Activated T-cell treated with anti-CD3 and anti-CD28 coated beads for 24 hours (primary cell): ENCODE measurements at regions not wholly inside any gene's neighbourhood (a gene's known extent, or its start where the extent isn't known, plus 50 kb on each side); places are given as distances from the start of the nearest gene placed in this dataset.
"Not testable (repeated sequence)": the region's sequence is repeated elsewhere in the genome, so short reads cannot be mapped to it uniquely, and the experiment has no call there.

Experiments
- DNase-seq: peaks from one replicate; pipeline ENCODE4 v3.0.0-alpha.2; 2020; ENCODE audit warnings: low read depth

DNA sequence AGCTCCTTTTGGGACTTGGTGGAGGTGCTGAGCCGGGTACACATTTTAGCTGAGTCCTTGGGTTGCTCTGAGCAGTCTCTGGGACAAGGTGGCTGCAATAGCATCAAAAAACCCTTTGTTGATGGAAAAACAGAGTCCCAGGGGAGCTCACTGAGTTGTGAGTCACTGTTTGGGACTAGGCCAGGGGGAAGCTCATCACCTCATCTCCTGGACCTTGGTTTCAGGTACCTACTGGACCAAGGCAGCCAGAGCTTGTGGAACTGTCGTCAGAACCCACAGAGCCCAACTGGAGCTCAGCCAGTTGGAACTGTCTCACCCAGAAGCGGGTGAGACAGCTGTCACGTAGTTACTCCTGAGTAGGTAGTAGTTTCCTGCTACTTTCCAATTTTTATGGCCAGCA, 146.7 kb downstream of the HLX start:
- no peak for DNase-seq

DNA sequence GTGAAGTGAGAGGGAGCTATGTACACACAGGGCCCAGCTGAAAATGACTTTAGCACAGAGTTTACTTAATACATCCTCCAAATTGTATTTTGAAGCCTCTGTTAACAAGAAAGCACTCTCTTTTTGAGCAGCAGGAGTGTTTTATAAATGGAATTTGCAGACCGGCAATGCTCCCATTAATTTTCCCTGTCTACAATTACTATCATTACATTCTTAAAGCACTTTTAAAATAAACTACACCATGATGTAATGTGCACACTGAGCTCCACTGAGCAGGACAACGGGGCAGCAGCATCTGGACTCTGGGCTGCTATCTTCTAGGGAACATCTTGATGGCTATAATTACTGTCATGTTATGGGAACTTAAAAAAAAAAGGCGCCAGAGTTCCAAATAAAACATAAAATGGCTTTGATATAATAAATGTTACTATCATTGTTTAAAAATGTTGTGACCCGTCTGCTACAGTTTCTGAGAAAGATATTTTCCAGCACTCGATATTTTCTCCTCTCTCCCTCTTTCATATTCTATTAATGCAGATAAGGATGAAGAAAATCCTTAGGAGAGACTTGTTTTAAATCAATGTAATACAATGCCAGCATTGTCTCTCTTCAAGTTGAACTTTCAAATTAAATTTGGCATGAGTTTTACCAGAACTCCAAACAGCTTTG, 150.9 kb downstream of the HLX start:
- DNase-seq, result no peak

DNA sequence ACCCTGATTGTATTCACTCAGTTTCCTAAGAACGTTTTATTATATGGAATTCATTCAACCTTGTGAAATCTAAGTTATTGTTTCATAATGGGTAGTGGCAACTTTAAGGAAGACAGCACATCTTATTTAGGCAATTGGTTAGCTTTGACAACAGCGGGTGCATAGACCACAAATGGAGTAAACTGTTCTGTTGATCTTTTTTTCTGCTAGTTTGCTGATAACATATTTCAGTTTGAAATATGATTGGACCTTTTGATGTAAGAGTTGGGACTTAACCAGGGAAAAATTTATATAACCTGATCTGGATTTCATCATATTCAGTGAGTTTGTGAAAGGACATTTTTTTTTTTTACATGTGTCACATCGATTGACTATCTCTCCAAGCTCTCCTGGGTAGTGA, 151.7 kb downstream of the HLX start:
- no peak for DNase-seq

DNA sequence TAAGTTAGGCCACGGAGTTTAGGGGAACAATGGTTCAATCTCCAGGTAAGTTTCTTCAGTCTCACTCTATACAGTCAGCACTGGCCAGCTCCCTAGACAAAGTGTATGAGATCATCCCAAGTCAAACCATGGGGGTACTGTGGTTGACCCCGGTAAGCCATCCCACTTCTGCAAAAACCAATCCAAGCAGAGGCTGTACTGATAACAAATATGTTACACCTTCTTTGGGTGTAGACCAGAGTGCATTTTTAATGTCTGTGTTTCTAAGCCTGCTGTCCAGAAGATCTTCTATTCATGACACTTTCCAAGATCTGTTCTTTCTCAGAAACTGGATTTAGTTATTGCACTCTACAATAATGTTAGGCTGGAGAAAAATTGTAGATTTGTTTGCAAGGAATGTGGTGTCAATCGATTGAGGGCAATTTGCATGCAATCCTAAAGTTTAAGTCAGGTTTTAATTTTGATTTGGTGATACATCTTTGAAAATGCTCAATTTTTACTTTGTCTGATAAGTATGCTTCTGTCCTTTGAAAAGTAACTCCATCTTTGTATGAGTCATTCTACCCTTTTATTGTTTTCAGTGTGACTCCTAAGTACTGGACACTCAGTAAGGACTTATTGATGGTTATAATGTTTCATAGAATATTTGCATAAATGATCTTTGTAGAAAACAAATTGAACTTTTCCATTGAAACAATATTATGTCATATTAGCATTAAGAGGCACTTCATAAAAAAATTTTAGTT, 152.4 kb downstream of the HLX start:
- DNase-seq, result no peak

DNA sequence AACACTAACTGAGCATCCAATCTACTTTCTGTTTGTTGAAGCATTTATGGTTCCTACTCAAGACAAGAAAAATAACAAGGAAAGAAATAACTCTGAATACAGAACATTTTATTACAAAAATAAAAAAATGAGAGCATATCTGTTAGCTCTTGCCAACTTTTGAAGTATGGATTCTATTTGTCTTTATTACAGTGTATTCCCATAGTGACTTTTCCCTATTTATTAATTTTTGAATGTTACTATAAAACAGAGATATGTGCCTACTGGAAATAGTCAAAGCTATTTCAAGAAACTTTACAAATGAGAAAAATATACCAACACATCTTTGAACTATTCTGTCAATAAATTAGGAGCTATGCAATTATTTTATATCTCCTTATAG, 153.0 kb downstream of the HLX start:
- DNase-seq, result no peak

DNA sequence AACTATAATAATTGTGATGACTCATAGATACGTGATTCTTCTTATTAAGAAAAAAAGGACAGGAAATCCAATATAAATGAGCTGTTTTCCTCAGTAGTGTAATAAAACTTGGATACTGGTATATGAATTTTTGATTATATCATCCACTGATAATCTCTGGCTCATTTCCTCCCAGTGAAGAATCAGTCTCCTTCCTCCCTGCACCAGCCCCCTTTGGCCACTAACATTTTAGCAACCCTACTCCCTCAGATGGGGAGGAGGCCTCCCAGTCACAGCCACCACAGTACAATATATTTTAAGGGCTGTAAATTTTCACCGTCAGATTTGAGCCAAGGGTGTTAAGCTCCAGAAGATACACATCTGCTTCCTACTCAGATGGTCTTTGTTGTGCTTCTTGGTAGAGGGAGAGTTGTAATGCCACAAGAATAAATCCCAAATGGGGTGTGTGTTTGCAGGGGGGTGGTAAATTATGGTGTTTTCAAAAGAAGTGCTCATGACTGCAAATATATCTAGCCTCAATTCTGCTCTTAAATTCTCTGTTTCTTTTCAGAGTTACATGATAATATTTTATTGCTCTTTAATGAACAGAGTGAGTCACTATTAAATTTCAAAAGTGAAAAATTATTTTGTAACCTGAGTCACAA, 153.5 kb downstream of the HLX start:
- no peak for DNase-seq

DNA sequence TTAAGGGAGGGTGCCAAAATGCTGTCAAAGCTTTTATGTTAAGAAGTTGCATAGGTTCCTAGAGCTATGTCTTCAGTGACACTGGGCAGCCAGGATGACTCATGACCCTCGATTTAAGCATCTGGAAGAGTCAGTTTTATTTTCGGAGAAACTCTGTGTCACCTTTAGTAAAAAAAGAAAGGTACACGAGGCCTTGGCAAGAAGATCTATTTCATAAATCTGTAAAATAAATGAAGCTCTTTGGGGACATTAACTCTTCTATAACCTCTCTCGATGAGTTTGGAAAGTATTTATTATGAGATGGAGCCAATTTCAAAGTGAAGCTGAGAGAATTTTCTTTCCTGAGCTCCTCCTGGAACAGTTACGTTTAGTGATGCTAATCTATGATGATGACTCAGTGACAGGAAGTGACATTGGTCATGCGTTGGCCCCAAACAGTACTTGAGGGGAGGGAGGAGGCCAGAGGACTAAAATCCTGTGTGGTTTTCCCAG, 156.5 kb downstream of the HLX start:
- DNase-seq, result no peak

DNA sequence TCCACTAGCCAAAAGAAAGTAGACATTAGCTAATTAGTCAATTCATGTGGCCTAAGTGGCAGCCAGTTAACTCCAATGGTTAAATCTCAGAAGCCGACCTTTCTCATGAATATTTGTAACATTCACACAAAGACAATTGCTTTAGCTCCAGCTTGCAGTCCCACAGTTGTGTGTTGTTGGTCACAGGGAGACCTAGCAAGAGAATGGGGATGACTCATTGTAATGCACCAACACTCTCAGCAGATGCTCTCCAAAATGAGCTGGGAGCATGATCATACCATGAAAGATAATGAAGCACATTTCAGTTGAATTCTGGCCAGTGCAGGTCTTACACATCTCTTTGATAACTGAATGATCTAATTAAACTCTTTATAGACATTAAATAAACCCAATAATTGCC, 160.4 kb downstream of the HLX start:
- DNase-seq, result no peak

DNA sequence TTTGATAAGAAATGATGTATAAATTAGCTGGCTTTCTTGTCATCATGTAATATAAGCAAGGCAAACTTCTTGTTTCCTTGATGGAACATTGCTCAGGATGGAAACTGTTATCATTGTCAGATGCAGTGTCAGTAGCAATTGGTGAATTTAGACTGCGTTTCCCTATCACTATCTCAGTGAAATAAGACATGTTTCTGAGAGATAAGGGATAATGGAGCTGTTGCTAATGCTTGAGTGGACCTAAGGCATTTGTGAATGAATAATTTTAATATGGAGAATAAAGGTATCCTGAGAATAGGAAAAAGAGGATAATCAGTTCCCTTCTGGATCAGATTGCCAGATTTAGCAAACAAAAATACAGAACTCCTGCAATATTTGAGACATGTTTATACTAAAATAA, 160.9 kb downstream of the HLX start:
- DNase-seq, result no peak

DNA sequence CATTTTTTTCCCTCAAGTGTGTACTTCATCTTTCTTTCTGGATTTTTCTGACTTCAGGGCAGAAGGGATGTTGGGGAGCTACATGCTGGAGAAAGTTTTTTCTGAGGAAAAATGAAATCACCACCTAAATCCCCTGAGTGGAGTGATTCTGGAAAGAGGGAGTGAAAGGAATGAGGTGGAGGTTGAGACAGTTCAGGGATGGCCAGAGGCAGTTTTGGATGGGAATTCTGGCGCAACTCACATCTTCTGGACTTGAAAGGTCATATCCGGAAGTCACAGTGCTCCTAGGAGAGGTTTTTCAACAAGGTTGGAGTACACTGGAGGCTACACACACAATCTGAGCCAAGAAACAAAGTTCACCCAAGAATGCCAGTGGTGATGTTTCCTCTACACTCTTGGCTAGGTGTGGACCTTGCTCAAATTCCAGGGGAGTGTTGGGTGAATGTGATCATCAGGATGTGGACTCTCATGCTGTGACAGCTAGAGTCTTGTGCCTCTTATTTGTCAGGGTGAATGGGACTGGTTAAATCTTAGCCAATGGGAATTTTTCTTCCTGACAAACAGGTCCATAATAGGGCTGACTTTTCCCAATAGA, 161.5 kb downstream of the HLX start:
- no peak for DNase-seq

DNA sequence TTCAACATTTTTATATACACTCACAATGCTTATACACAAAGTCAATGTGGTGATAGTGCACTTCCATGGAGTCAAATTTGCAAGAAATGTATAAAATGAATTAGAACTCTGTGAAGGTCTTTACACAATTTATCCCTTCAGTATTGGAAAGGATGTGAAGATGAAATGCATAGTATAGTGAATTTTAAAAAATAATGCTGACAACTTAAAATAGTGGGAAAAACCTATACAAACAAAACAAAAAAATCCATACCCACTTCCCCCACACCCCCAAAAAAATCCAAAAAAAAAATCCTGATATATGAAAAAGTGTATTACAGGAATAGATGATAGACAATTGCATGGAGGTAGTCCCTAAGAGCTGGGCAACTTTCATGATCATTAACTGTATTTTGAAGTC, 165.3 kb downstream of the HLX start:
- no peak for DNase-seq

DNA sequence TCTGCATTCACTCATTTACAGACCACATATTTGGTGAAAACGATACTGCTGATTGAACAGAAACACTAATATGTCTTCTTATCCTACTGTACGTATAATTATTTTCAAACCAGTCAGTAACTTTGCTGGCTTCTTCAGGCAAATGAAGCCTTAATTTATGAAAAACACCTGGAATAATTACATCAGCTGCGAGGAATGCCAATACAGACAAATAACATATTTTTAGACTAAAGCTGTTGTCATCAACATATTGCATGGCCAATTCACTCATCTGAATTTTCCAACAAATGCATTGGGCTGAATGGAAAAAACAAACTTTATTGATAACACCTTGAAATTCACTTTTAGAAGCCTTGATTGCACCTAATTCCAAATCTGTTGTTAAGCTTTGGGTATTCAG, 165.9 kb downstream of the HLX start:
- DNase-seq, result no peak

DNA sequence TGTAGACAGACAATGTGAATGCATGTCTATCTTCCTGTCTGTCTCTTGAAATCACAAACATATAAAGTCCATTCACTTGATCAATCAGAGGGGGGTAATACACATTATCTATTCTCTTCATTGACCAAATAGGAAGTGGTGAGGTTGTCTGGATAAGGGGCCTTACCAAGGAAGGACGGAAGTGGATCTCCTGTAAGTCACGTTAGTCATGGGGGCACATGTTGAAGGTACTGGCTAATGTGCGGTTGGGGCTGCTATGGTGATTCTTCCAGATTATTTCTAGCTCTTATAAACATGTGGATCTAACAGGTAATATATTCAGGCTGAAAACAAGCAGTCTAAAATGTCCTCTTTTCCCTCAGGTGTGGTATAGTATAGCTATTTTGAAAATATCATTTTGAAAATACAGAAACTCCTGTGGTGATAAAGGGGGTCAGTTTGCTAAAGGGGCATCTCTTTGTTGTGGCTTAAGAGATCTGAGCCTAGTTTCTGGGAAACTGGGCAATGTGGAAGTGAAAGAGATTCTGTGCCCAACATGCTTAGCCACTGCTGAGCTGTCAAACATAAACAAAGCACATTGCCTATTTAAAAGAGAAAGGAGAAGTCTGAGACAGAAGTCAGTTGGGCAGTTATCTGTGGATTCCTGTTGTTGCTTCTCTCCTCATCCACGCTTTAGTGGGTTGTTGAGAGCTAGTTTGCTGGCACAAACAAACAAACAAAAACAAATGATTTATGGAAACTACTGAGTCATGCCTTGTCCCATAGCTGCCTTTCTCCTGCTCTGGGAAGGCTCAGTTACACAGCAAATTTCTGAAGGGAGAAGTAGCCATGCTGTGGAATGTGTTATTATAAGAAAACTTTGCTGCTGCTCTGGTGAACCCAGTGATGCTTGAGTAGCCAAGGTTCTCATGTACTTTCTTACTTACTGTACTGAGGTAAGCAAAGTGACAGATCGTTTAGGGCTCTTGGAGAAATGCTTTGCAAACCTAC, 166.9 kb downstream of the HLX start:
- DNase-seq, result no peak

DNA sequence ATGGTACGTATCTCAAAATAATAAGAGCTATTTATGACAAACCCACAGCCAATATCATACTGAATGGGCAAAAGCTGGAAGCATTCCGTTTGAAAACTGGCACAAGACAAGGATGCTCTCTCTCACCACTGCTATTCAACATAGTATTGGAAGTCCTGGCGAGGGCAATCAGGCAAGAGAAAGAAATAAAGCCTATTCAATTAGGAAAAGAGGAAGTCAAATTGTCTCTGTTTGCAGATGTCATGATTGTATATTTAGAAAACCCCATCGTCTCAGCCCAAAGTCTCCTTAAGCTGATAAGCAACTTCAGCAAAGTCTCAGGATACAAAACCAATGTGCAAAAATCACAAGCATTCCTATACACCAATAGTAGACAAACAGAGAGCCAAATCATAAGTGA, 172.1 kb downstream of the HLX start:
- not testable (repeated sequence) for DNase-seq

DNA sequence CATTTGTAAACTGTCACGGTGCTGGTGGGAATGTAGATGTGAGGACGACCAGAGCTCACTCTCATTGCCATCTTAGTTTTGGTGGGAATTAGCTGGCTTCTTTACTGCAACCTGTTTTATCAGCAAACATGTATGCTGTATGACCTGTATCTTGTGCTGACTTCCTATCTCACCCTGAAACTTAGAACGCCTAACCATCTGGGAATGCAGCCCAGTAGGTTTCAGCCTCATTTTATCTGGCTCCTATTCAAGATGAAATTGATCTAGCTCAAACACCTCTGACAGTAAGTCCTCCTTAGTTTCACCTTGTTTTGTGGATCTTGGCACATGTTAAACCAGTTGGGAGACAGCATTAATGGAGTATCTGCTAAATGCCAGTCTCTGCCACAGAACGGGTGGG, 174.6 kb downstream of the HLX start:
- no peak for DNase-seq

DNA sequence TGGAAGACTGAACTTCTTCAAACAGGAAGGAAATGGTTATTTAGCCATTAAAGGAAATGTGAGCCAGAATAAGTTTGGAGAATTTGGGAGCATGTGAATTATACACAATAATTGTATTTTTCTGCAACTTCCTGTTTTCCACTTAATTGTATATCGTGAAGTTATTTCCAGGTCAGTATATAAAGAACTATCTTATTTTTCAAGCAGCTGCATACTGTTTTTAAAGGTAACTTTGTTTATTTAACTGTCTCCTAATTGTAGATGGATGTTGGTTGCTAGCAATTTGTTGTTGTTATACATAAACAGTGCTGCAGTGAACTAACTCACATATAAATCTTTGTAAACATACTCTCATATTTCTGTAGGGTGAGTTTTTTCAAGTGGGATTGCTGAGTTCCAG, 180.3 kb downstream of the HLX start:
- no peak for DNase-seq

DNA sequence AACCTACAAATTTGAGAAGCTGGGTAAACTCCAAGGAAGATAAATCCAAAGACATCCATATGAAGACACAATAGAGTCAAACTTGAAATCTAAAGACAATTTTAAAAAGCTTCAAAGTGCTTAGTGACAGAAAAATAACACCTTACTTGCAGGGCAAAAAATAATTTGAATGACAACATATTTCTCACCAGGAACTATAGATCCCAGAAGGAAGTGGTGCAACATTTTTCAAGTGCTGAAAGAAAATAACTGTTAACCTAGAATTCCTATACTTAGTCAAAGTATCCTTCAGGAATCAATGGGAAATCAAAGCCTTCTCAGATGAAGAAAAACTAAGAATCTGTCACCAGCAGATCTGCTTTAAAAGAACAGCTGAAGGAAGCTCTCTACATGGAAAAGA, 184.4 kb downstream of the HLX start:
- DNase-seq, result no peak

DNA sequence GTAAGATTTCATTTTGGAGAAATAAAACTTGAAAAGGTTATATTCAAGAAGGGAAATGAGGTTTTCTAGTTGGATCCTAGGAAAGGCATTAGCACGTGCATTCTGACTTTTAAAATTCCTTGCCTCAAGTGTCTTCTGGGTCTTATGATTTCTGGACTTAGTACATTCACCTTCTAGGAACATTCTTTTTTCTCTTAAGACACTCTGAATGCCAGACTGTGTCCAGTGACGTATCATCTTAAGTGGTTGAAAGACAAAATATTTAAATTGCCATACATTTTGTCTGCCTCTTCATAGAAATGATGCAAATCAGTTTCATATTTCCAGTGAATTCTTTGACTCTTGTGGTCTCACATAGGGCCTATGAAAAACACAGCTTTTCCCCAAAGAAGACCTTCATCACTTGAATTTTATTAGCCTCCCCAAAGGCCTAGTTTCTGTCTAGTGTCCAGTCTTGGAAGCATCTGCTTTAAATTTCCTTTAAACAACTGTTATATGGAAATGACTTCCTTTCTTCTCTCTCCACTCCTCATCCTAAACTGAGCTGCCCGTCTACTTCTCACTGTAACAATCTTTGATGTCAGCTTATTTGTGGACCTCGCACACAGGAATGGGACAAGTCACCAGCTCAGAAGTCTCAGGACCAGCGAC, 187.2 kb downstream of the HLX start:
- no peak for DNase-seq

DNA sequence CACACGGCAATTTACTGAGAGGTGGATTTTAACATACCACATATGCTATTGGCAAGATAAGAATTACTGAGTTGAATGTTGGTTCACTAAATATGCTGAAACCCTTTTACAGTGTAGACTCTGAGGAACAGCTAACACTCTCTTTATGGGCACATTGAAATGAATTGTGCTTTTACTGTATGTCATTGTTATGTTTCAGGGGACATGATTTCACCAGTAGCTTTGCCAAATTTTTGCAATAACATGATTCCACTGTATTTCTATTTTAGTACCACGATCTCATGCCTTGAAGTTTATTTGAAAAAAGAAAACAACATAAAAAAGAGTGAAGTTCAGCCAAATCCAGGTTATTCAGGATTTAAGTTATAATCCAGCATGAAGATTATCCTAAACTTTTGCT, 188.5 kb downstream of the HLX start:
- no peak for DNase-seq

DNA sequence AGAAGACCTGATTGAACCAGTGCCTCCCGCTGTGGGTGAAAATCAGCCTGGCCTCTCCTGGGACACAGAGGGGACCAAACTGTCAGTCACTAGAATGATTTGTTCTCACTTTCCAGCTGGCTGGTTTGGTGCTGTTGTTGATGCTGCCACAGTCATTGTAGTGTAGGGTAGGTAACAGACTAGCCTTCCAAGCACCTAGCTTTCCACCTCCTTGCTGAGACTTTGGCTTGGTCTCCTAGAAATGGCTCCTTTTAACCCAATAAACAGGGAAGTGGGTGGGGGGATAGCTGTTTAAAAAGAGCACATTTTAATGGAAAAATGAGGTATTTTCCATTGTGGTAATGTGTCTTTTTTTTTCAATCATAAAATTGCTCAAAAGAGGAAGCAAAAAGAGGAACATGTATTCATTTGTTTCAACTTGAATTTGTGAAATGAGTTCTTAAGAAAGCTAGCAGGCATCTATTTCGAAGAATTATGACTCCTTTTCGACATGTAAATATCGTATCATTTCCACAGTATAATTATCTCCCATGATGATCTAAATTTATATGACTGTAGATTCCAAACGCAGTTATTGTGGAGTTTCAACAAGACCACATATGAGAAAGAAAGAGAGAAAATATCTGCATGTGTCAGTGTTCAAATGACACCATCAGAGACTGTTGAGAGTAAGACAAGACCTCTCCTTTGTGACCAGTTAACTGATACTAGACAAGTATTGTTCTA, 190.1 kb downstream of the HLX start:
- no peak for DNase-seq

DNA sequence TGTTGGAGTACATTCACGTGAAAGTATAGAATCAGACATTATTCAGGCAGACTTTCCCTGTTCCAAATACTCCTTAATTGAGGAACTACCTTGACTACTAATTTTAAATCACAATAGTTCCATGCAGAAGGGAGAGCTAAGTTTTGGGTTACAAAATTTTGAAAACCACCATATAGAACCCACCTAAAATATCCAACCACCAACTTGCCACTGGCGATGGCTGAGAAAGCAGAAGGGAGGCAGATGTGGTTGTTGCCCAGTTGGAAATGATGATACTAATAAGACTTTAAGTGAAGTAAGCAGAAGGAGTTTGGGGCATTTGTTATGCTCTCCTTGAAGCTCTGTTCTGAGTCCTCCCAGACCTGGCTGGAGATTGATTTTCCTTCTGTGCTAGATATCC, 190.7 kb downstream of the HLX start:
- DNase-seq, result no peak
